22Rv1 (cell line): ENCODE measurements at regions not wholly inside any gene's neighbourhood (a gene's known extent, or its start where the extent isn't known, plus 50 kb on each side); places are given as distances from the start of the nearest gene placed in this dataset.

Experiments
- H3K27ac ChIP-seq: fragments of 450-650 bp; 2 replicates; pipeline ENCODE4 v1.5.1; 2017
- ZFX ChIP-seq: fragments of 450-650 bp; IDR thresholded peaks from 2 replicates; pipeline ENCODE4 v1.6.1; 2017; ENCODE audit warnings: antibody characterized with exemption, borderline replicate concordance
- TF ChIP-seq, protein P1 (sequence below): fragments of 450-650 bp; IDR thresholded peaks from 2 replicates; pipeline ENCODE4 v1.5.1; 2017; ENCODE audit warnings: mild to moderate bottlenecking

DNA sequence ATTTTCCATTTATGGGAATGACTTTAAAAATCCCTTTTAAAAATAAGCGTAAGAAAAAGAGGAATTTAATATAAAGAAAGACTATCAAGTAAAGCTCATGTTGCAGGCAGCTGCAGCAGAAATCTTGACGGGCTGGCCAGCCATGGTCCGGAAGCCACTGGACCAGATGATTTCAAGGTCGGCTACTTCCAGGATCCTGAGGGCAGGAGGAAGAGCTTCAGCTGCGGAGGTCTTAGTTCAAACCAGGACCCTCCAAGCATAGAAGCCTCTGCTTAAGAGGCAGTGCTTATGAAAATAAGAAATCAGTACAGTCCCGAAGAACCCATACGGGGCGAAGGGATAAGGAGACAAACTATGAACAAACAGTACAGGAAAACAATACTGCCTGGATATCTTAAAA is 220.2 kb upstream of the CELF2 start:
- no peak overlapping the region for H3K27ac ChIP-seq
- TF ChIP-seq ZFX: no peak
- TF ChIP-seq, protein P1, sequence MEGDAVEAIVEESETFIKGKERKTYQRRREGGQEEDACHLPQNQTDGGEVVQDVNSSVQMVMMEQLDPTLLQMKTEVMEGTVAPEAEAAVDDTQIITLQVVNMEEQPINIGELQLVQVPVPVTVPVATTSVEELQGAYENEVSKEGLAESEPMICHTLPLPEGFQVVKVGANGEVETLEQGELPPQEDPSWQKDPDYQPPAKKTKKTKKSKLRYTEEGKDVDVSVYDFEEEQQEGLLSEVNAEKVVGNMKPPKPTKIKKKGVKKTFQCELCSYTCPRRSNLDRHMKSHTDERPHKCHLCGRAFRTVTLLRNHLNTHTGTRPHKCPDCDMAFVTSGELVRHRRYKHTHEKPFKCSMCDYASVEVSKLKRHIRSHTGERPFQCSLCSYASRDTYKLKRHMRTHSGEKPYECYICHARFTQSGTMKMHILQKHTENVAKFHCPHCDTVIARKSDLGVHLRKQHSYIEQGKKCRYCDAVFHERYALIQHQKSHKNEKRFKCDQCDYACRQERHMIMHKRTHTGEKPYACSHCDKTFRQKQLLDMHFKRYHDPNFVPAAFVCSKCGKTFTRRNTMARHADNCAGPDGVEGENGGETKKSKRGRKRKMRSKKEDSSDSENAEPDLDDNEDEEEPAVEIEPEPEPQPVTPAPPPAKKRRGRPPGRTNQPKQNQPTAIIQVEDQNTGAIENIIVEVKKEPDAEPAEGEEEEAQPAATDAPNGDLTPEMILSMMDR: no peak

DNA sequence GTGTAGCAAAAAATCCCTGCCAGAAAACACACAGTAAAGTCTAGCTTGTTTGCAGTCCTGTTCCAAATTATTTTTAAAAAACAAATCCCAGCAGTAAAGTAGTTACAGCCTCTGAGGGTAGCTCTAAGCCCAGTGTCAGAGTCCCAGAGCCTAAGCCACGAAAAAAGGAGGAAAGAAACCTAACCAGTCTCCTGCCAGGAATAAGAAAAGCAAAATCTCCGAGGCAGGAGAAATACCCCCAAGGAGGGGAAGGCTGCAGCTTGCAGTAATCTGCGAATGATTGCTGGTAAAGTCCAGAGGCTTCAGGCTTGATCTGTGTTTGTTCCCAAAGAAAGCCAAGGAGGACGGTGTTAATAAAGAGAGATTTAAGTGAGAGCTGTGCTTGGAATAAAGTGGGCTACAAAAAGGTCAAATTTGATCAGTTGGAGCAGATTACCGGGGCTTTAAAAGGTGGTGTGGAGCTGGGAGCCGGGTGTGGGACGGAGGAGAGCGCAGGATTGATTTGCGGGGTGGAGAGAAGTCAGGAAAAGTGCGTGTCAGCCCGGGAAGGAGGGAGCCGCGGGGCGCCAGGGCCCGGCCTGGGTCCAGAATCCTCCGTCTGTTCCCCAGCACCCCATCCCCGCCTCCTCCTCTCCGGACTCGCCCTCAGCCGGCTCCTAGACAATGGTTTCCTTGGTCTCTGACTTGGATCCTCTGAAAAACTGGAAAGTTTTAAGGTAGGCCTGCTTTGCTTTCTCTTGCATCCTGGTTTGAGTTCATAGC is 219.4 kb upstream of the CELF2 start:
- TF ChIP-seq ZFX: no peak
- TF ChIP-seq, protein P1: no peak
- no peak overlapping the region for H3K27ac ChIP-seq

DNA sequence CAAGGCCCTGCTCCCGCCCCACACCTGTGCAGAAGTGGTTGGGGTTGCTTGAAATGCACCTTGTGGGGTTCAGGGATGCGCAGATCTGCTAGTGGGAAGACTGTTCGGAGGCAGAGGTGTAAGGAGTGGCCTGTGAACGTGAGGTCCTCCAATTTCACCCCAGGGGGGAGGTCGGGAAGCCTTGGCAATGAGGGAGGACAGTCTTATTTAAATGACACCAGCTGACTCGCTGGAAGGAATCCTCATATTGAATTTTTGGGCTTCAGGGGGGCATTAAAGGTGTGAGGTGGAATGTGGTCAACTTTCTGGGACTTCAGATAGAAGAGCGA is 218.8 kb upstream of the CELF2 start:
- H3K27ac ChIP-seq: no peak overlapping the region
- TF ChIP-seq, protein P1: no peak
- no peak for TF ChIP-seq ZFX

DNA sequence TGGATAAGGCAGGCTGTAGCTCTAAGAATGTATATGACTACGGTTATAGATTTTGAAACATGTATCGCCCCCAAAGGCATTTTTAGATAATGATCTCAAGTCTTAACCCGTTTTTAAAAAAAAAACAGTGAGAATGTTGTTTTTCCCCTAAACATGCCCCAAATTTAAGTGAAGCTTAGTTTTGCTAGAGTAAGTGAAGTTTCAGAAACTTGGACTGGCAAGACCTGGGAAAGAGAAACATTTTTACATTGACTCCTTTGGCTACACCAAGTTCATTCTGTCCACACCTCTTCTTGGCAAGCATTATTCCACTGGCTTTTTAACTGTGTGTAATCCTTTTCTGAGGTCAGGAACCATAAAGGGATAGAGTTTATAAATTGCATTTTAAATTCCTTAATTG is 216.7 kb upstream of the CELF2 start:
- no peak overlapping the region for H3K27ac ChIP-seq

DNA sequence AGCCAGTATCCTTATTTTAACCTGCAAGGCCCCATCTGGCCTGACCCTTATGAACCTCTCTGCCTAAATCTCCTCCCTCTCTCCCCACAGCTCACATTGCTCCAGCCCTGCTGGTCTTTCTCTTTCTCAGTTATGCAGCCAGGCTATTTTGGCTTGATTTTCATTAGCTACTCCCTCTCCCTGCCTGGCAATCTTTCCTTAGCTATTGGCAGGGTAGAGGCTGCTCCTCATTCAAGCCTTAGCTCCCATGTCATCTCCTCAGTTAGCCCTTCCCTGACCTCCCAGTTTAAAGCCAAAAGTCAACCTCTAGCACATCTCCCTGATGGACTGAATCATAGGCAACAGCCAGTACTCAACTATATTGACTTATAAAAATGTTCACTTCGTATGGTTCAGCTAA is 214.4 kb upstream of the CELF2 start:
- no peak overlapping the region for H3K27ac ChIP-seq
- TF ChIP-seq, protein P1: no peak
- no peak for TF ChIP-seq ZFX

More for the DNA sequence above, 216.7 kb upstream of the CELF2 start:
- TF ChIP-seq, protein P1: no peak
- TF ChIP-seq ZFX: no peak

DNA sequence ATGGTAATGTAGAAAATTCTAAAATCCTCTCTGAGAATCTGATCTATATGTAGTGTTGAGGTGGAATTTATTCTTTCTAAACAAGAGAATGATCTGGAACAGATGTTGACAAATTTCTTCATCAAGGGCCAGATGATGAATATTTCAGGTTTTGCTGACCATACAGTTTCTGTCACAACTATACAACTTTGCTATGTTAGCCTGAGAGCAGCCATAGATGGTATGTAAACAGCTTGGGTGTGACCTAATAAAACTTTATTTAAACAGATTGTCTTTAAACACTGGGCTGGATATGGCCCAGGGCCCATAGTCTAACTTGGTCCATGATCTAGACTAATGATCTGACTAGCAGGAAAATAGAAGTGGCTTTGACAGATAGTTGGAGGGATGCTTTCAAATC is 213.6 kb upstream of the CELF2 start:
- TF ChIP-seq, protein P1: no peak
- no peak for TF ChIP-seq ZFX
- no peak overlapping the region for H3K27ac ChIP-seq

DNA sequence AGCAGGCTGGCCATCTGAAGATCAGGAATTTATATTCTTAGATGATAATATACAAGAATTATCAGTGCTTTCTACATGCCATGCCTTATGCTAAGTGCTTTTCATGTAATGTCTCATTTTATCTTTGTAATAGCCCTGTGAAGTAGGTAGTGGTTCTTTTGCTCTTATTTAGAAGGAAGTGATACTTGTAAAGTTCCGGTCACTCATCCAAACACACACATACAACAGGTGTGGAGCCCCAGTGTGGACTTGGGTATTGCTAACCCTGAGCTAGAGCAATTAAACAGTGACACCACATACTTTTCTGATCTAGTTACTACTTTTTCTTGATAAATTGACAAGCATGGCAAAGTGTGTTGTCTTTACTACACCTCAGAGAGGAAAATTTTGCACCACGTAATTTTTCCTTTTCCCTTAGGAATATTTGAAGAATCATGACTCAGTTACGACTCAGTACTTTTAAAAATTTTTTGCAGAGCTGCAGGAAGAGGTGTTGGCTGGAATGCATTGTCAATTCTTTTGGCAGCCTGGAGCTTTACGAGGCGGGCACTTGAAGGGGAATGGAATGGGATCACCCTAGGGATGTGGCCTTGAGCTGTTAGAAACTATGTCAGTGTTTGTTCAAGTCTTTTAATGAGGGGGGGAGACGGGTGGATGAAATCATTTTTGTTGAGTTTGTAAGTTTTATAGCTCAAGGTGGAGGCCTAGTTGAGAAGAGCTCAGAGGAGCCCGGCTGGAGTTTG is 212.5 kb upstream of the CELF2 start:
- no peak overlapping the region for H3K27ac ChIP-seq
- no peak for TF ChIP-seq ZFX
- TF ChIP-seq, protein P1: no peak
